H9 (cell line): ENCODE measurements at regions not wholly inside any gene's neighbourhood (a gene's known extent, or its start where the extent isn't known, plus 50 kb on each side); places are given as distances from the start of the nearest gene placed in this dataset.

Experiments
- DNase-seq: peaks from one replicate; pipeline ENCODE4 v3.0.0-alpha.2; 2017
- H2AFZ ChIP-seq: one replicate; pipeline ENCODE4 v1.6.1; 2013; ENCODE audit warnings: mild to moderate bottlenecking, low read length, control low read depth, moderate library complexity
- H2AK5ac ChIP-seq: 2 replicates; pipeline ENCODE4 v1.6.1; 2013; ENCODE audit warnings: low read length, control low read depth, mixed read lengths; ENCODE audit not compliant: insufficient read length
- H2BK120ac ChIP-seq: one replicate; pipeline ENCODE4 v1.6.1; 2013; ENCODE audit warnings: low read depth, mild to moderate bottlenecking, low read length, control low read depth, inconsistent platforms; ENCODE audit not compliant: poor library complexity, severe bottlenecking
- H2BK12ac ChIP-seq: 2 replicates; pipeline ENCODE4 v1.6.1; 2013; ENCODE audit warnings: low read length, control low read depth, mixed read lengths, low read depth; ENCODE audit not compliant: insufficient read length
- H2BK15ac ChIP-seq: 2 replicates; pipeline ENCODE4 v1.6.1; 2013; ENCODE audit warnings: low read depth, low read length, control low read depth
- H2BK20ac ChIP-seq: one replicate; pipeline ENCODE4 v1.6.1; 2013; ENCODE audit warnings: low read depth, mild to moderate bottlenecking, low read length, control low read depth, inconsistent platforms; ENCODE audit not compliant: poor library complexity, severe bottlenecking
- H2BK5ac ChIP-seq: 2 replicates; pipeline ENCODE4 v1.6.1; 2013; ENCODE audit warnings: low read length, control low read depth, mixed read lengths; ENCODE audit not compliant: insufficient read length
- H3K14ac ChIP-seq: 2 replicates; pipeline ENCODE4 v1.6.1; 2013; ENCODE audit warnings: low read length, control low read depth; ENCODE audit not compliant: insufficient read depth
- H3K18ac ChIP-seq: 2 replicates; pipeline ENCODE4 v1.6.1; 2013; ENCODE audit warnings: low read depth, mild to moderate bottlenecking, mixed read lengths, low read length, control low read depth; ENCODE audit not compliant: insufficient read length
- H3K23ac ChIP-seq: 2 replicates; pipeline ENCODE4 v1.6.1; 2013; ENCODE audit warnings: low read length, control low read depth, mixed read lengths, low read depth; ENCODE audit not compliant: insufficient read length
- H3K23me2 ChIP-seq: 2 replicates; pipeline ENCODE4 v1.6.1; 2013; ENCODE audit warnings: low read depth, mild to moderate bottlenecking, mixed read lengths, low read length, control low read depth; ENCODE audit not compliant: insufficient read length, poor library complexity, severe bottlenecking
- H3K27ac ChIP-seq: 2 replicates; pipeline ENCODE4 v1.5.1; 2013; ENCODE audit warnings: low read length, control low read depth, mixed read lengths, low read depth; ENCODE audit not compliant: insufficient read length
- H3K27me3 ChIP-seq: 2 replicates; pipeline ENCODE4 v1.6.1; 2013; ENCODE audit warnings: low read length, control low read depth, inconsistent platforms; ENCODE audit not compliant: insufficient read depth
- H3K4ac ChIP-seq: 2 replicates; pipeline ENCODE4 v1.6.1; 2013; ENCODE audit warnings: low read depth, mild to moderate bottlenecking, control low read depth, inconsistent platforms, low read length, moderate library complexity
- H3K4me1 ChIP-seq: 2 replicates; pipeline ENCODE4 v1.6.1; 2013; ENCODE audit warnings: low read length, control low read depth, inconsistent platforms; ENCODE audit not compliant: insufficient read depth
- H3K4me2 ChIP-seq: 2 replicates; pipeline ENCODE4 v1.6.1; 2013; ENCODE audit warnings: low read length, control low read depth, mixed read lengths; ENCODE audit not compliant: insufficient read length, insufficient read depth
- H3K56ac ChIP-seq: 2 replicates; pipeline ENCODE4 v1.6.1; 2013; ENCODE audit warnings: low read depth, mild to moderate bottlenecking, mixed read lengths, low read length, control low read depth; ENCODE audit not compliant: insufficient read length
- H3K79me1 ChIP-seq: 2 replicates; pipeline ENCODE4 v1.6.1; 2013; ENCODE audit warnings: low read depth, mild to moderate bottlenecking, moderate library complexity, low read length, control low read depth, inconsistent platforms; ENCODE audit not compliant: insufficient read depth, poor library complexity, severe bottlenecking
- H3K79me2 ChIP-seq: 2 replicates; pipeline ENCODE4 v1.6.1; 2013; ENCODE audit warnings: low read length, control low read depth, inconsistent platforms; ENCODE audit not compliant: insufficient read depth
- H3K9ac ChIP-seq: 2 replicates; pipeline ENCODE4 v1.6.1; 2013; ENCODE audit warnings: low read length, control low read depth, mixed read lengths; ENCODE audit not compliant: insufficient read length; ENCODE audit errors: extremely low read depth
- H3K9me3 ChIP-seq: one replicate; pipeline ENCODE4 v1.6.1; 2013; ENCODE audit warnings: low read depth, low read length, inconsistent platforms; ENCODE audit not compliant: control insufficient read depth
- H3T11ph ChIP-seq: one replicate; pipeline ENCODE4 v1.6.1; 2013; ENCODE audit warnings: mild to moderate bottlenecking, low read length, control low read depth, inconsistent platforms
- H4K20me1 ChIP-seq: one replicate; pipeline ENCODE4 v1.6.1; 2013; ENCODE audit not compliant: control insufficient read depth, insufficient read length, insufficient read depth
- H4K5ac ChIP-seq: 2 replicates; pipeline ENCODE4 v1.6.1; 2013; ENCODE audit warnings: low read depth, mild to moderate bottlenecking, mixed read lengths, low read length, control low read depth; ENCODE audit not compliant: insufficient read length
- H4K8ac ChIP-seq: replicated peaks from 2 replicates; pipeline ENCODE4 v1.6.1; 2013; ENCODE audit warnings: low read length, control low read depth, mixed read lengths, low read depth; ENCODE audit not compliant: insufficient read length
- H4K91ac ChIP-seq: 2 replicates; pipeline ENCODE4 v1.6.1; 2013; ENCODE audit warnings: low read depth, mild to moderate bottlenecking, moderate library complexity, mixed read lengths, low read length, control low read depth; ENCODE audit not compliant: insufficient read length
- H3K27ac Mint-ChIP-seq, 3 experiments: 2 replicates in 2 of 3; 3 replicates in 1 of 3; pipeline ENCODE4 v1.8.0; 2020 to 2021; ENCODE audit warnings: mixed read lengths in 3 of 3, mild to moderate bottlenecking in 1 of 3, moderate library complexity in 1 of 3
- H3K27me3 Mint-ChIP-seq: 2 replicates; pipeline ENCODE4 v1.8.0; 2021; ENCODE audit warnings: low read depth, mild to moderate bottlenecking, moderate library complexity, mixed read lengths
- H3K36me3 Mint-ChIP-seq, 3 experiments: 2 replicates in 2 of 3; 3 replicates in 1 of 3; pipeline ENCODE4 v1.8.0; 2020 to 2021; ENCODE audit warnings: low read depth in 3 of 3, mixed read lengths in 3 of 3; ENCODE audit not compliant: insufficient read depth in 1 of 3
- H3K4me1 Mint-ChIP-seq, 2 experiments: 2 replicates each; pipeline ENCODE4 v1.8.0; 2020; ENCODE audit warnings: mixed read lengths in 2 of 2
- H3K4me3 Mint-ChIP-seq, 2 experiments: 2 replicates in 1 of 2; 3 replicates in 1 of 2; pipeline ENCODE4 v1.8.0; 2020 to 2021; ENCODE audit warnings: mild to moderate bottlenecking in 2 of 2, mixed read lengths in 2 of 2, moderate library complexity in 1 of 2
- H3K9me3 Mint-ChIP-seq, 2 experiments: 2 replicates in 1 of 2; 3 replicates in 1 of 2; pipeline ENCODE4 v1.8.0; 2020; ENCODE audit warnings: mild to moderate bottlenecking in 2 of 2, mixed read lengths in 2 of 2, moderate library complexity in 1 of 2
- WGBS: extraction: QIAGEN DNeasy Blood & Tissue Kit; methylation state at CpG from one replicate; pipeline ENCODE4 v1.1.7; 2013; ENCODE audit warnings: missing lambda C conversion rate, low lambda C conversion rate, mixed read lengths; ENCODE audit not compliant: insufficient read length; ENCODE audit errors: extremely low coverage; 5-methylcytosine and 5-hydroxymethylcytosine counted together
- TF ChIP-seq, protein P1 (sequence below): fragments of 200-600 bp; sonication (generic); conservative IDR thresholded peaks from 3 replicates; pipeline ENCODE4 v1.8.0; 2021; ENCODE audit warnings: antibody characterized with exemption, mild to moderate bottlenecking

DNA sequence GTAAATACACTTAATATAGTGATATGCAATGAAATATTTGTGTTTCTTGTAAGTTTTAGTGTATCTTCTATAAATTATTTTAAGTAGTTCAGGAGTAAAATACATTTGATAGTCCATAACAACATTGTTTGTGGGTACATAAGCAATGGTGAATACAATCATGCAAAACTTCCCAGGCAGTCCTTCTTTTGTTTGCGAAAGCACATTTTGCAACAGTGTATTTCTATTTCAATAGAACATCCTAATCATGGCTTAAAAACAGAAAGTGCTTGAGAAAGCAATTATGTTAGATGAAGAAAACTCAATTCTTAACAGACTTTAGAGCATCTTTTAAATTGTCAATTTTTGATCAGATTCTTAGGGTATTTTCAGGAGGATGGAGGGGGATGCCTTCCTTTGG, 155.6 kb downstream of the POSTN start:
- H3K36me3 Mint-ChIP-seq = peaks cover 0 to 5% (median 0%) of the 10 kb centered on the region in 3 experiments; a peak in 2 of 7 replicates
- Histone ChIP-seq H3K56ac (no peak overlapping the region), H3K4me1 (no peaks in the 10 kb centered on the region), H2BK15ac (no peak overlapping the region), H3K18ac (no peak overlapping the region), H2BK20ac (no peak overlapping the region), H2AFZ (no peak overlapping the region), H3K4ac (no peak overlapping the region), H2BK5ac (no peak overlapping the region), H2BK12ac (no peak overlapping the region), H4K91ac (no peak overlapping the region), H3K27me3 (no peaks in the 10 kb centered on the region), H3K79me1 (no peaks in the 10 kb centered on the region), H4K8ac (no peak overlapping the region), H3K79me2 (no peaks in the 10 kb centered on the region), H3K9me3 (no peaks in the 10 kb centered on the region), H2BK120ac (no peak overlapping the region), H3K27ac (no peak overlapping the region), H4K5ac (no peak overlapping the region), H3K9ac (no peak overlapping the region), H3K23ac (no peak overlapping the region), H3K23me2 (no peaks in the 10 kb centered on the region), H2AK5ac (no peak overlapping the region), H3K4me2 (no peak overlapping the region), H3T11ph (no peak overlapping the region), H3K14ac (no peak overlapping the region), H4K20me1 (no peaks in the 10 kb centered on the region)
- no peaks in the 10 kb centered on the region for H3K4me1 Mint-ChIP-seq
- DNase-seq = no peak
- H3K27ac Mint-ChIP-seq = no peak overlapping the region; a peak in 1 of 7 replicates
- no peaks in the 10 kb centered on the region for H3K27me3 Mint-ChIP-seq
- no peak overlapping the region for H3K4me3 Mint-ChIP-seq
- H3K9me3 Mint-ChIP-seq = peaks cover 0 to 4% of the 10 kb centered on the region in 2 experiments; a peak in 2 of 5 replicates
- WGBS = no CpG with 5 or more reads among the region's 1 CpG
- TF ChIP-seq, protein P1, sequence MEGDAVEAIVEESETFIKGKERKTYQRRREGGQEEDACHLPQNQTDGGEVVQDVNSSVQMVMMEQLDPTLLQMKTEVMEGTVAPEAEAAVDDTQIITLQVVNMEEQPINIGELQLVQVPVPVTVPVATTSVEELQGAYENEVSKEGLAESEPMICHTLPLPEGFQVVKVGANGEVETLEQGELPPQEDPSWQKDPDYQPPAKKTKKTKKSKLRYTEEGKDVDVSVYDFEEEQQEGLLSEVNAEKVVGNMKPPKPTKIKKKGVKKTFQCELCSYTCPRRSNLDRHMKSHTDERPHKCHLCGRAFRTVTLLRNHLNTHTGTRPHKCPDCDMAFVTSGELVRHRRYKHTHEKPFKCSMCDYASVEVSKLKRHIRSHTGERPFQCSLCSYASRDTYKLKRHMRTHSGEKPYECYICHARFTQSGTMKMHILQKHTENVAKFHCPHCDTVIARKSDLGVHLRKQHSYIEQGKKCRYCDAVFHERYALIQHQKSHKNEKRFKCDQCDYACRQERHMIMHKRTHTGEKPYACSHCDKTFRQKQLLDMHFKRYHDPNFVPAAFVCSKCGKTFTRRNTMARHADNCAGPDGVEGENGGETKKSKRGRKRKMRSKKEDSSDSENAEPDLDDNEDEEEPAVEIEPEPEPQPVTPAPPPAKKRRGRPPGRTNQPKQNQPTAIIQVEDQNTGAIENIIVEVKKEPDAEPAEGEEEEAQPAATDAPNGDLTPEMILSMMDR = no peak
